Astrocyte of the spinal cord (primary cell): ENCODE measurements at regions not wholly inside any gene's neighbourhood (a gene's known extent, or its start where the extent isn't known, plus 50 kb on each side); places are given as distances from the start of the nearest gene placed in this dataset.

Experiments
- DNase-seq: peaks from one replicate; pipeline ENCODE4 v3.0.0; 2011; ENCODE audit warnings: low read depth, low spot score
- H3K4me3 ChIP-seq: 2 replicates; pipeline ENCODE4 v1.5.1; 2011; ENCODE audit warnings: low read depth, mild to moderate bottlenecking, low read length, moderate library complexity
- CTCF ChIP-seq: IDR thresholded peaks from 2 replicates; pipeline ENCODE4 v1.5.1; 2012; ENCODE audit warnings: low read depth, mild to moderate bottlenecking, low read length, inconsistent platforms
- in situ Hi-C: cut with HindIII; loops from 2 replicates; pipeline ENCODE4 v1.10.0; 2017; ENCODE audit warnings: low sequenced_read_pairs

GRCh38 chr6:71444222-71444621, 155.6 kb downstream of the OGFRL1 start:
- H3K4me3 ChIP-seq, result no peak overlapping the region
- DNase-seq, result no peak
- TF ChIP-seq CTCF, result no peak
- in situ Hi-C loops, result no loop called here

- in situ Hi-C loops, result no loop called here
- no peak overlapping the region for H3K4me3 ChIP-seq
- TF ChIP-seq CTCF, result no peak
- no peak for DNase-seq
These were observed 157.4 kb downstream of the OGFRL1 start for GRCh38 chr6:71446057-71446456.

- in situ Hi-C loops, result no loop called here
These were observed 157.9 kb downstream of the OGFRL1 start for GRCh38 chr6:71446470-71446869.

GRCh38 chr6:71452697-71453370, 164.2 kb downstream of the OGFRL1 start:
- no peak overlapping the region for H3K4me3 ChIP-seq
- TF ChIP-seq CTCF, result no peak
- DNase-seq, result no peak
- in situ Hi-C loops, result no loop called here

More at GRCh38 chr6:71446470-71446869, 157.9 kb downstream of the OGFRL1 start:
- no peak for DNase-seq
- no peak for TF ChIP-seq CTCF
- no peak overlapping the region for H3K4me3 ChIP-seq

- TF ChIP-seq CTCF, result no peak
- no peak overlapping the region for H3K4me3 ChIP-seq
- DNase-seq, result no peak
- in situ Hi-C loops, result no loop called here
These were observed 164.7 kb downstream of the OGFRL1 start for GRCh38 chr6:71453371-71453706.

GRCh38 chr6:71454056-71454455, 165.4 kb downstream of the OGFRL1 start:
- in situ Hi-C loops, result no loop called here
- H3K4me3 ChIP-seq, result no peak overlapping the region
- TF ChIP-seq CTCF, result no peak
- DNase-seq, result no peak
